ENCODE measurements at regions not wholly inside any gene's neighbourhood (a gene's known extent, or its start where the extent isn't known, plus 50 kb on each side); places are given as distances from the start of the nearest gene placed in this dataset.

DNA sequence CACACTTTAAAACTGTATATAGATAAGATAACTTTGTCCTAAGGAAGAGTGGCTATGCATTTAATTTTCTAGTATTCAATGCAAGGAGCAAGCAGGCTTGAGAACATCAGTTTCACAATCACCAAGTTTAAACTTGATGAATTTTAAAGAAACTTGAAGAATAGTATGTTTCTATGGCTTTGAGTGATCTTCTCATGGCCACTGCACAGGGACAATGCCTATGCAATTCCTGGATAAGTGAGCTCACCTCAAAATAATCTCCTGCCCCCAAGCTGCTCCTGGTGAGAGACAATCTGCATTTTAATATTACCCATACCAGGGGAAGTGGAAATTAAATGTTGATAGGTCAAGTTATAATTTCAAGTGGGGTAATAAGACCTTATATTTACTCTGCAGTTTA is 376.6 kb upstream of the CBLB start:
- TF ChIP-seq, protein P1, sequence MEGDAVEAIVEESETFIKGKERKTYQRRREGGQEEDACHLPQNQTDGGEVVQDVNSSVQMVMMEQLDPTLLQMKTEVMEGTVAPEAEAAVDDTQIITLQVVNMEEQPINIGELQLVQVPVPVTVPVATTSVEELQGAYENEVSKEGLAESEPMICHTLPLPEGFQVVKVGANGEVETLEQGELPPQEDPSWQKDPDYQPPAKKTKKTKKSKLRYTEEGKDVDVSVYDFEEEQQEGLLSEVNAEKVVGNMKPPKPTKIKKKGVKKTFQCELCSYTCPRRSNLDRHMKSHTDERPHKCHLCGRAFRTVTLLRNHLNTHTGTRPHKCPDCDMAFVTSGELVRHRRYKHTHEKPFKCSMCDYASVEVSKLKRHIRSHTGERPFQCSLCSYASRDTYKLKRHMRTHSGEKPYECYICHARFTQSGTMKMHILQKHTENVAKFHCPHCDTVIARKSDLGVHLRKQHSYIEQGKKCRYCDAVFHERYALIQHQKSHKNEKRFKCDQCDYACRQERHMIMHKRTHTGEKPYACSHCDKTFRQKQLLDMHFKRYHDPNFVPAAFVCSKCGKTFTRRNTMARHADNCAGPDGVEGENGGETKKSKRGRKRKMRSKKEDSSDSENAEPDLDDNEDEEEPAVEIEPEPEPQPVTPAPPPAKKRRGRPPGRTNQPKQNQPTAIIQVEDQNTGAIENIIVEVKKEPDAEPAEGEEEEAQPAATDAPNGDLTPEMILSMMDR (conservative IDR thresholded peaks at IDR 0.05 in 1 of 2, IDR thresholded peaks at IDR 0.05 in 1 of 2; ENCODE audit: extremely low read depth in 1 of 2, insufficient read depth in 1 of 2, low read depth in 1 of 2, low read length in 2 of 2) = no peak
- TF ChIP-seq EZH2 (IDR thresholded peaks at IDR 0.05; ENCODE audit: borderline replicate concordance, low read length) = no peak

Data from mammary epithelial cell (primary cell).